ENCODE measurements at regions not wholly inside any gene's neighbourhood (a gene's known extent, or its start where the extent isn't known, plus 50 kb on each side); places are given as distances from the start of the nearest gene placed in this dataset.

GRCh38 chr10:71158902-71159301, 53.5 kb upstream of the UNC5B start:
- TF ChIP-seq CTCF (IDR thresholded peaks at IDR 0.05) (no peak), POLR2A (IDR thresholded peaks at IDR 0.05) (no peak)
